CMK (cell line): ENCODE measurements at regions not wholly inside any gene's neighbourhood (a gene's known extent, or its start where the extent isn't known, plus 50 kb on each side); places are given as distances from the start of the nearest gene placed in this dataset.

Experiments used
- DNase-seq: peaks from one replicate; pipeline ENCODE4 v3.0.0-alpha.2; 2010; ENCODE audit warnings: low read depth

GRCh38 chr22:48954781-48955311 is 872.8 kb downstream of the BRD1 start:
- DNase-seq: no peak

DNA sequence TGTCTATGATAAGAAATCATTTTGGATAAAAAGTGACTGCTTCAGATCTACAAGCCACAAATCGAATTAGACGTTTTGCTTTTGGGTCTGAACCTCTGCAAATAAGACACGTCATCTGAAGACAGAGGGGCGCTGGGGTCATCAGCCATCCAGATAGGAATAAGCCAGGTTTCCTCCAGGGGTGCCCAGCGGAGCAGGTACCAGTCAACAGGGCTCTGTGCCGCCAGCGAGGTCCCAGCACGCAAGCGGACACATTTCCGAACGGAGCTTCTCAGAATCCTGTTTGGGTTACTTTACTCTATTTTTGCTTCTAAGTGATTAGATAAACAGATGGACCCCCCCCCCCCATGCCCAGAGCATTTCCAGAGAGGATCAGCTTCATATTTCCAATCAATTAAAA is 873.8 kb downstream of the BRD1 start:
- no peak for DNase-seq

DNA sequence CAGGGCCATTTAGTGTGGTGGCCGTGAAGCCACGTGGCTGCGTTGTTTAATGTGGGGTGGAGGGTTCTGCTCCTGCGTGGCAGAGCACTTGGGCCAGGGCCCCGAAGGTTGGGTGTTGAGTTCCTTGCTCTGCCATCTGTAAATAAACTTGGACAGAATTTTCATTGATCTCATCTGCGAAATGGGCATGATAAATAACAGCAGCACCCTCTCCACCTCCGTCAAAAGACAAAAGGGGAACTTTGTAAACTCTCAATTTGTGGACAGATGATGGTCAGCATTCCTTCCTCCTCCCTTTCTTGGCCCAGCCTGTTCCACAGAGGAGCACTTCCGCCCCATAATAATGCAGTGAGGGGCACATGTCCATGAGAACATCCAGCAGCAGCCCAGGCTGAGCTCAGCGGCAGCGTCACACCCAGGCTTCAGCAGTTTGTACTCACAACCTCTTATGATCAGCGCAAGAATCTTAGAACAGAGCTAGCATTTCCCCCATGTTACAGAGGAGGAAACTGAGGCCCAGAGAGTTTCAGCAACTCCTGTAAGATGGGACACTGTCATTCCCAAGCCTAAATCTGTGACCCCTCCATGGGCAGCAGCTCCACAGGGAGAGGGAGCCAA is 874.5 kb downstream of the BRD1 start:
- no peak for DNase-seq

DNA sequence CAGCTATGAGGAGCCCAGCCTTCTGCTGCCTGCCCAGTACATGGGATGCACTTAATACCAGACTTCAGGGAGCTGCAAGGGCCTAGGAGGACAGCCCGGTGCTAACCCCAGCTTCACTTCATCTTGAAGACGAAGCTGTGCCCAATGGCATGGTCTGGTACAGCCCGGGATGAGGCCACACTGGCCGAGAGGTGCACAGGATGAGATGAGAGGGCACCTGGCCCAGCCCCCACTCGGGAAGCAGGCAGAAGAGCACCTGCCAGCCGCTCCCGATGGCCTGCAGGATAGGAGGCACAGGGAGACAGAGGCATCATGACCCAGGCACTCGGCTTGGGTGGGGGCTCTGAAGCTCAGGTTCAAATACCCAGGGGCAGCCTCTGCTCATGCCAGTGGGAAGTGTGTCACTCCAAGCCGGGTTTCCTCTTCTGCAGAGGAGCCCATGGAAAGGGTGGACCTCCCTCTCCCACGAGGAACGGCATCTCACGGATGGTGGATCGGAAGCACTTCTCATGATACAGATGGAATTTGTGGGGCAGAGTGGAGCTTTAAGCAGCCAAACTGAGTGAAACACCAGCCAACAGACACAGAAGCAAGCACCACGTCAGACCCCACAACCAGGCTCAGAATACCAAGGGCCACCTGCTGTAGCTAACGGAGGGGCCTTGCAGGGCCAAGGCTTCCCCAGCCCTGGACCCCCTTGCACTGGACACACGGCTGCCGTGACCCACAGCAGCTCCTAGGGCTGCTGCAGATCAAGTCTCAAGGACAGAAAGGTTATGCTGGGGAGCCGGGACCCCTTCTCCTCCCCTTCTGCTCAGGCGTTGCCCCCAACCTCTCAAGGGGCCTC is 875.2 kb downstream of the BRD1 start:
- DNase-seq: no peak

DNA sequence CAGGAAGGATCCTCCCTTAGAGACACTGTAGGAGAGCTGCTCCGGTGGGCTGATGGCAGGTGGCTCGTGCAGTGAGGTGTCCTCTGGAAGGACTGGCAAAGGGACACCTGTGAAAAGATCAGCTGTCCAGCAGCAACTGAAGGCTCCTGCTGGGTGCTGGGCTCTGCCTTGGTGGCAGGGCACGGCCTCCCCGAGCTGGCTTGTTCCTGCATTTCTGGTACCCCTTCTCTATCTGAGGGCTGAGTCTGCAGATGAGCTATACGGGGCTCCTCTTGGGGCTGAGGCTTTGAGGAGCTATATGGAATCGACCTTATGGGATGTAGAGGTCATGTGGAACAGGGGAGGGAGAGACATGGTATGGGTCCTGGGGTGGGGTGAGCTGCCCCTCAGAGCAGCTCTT is 875.8 kb downstream of the BRD1 start:
- no peak for DNase-seq

DNA sequence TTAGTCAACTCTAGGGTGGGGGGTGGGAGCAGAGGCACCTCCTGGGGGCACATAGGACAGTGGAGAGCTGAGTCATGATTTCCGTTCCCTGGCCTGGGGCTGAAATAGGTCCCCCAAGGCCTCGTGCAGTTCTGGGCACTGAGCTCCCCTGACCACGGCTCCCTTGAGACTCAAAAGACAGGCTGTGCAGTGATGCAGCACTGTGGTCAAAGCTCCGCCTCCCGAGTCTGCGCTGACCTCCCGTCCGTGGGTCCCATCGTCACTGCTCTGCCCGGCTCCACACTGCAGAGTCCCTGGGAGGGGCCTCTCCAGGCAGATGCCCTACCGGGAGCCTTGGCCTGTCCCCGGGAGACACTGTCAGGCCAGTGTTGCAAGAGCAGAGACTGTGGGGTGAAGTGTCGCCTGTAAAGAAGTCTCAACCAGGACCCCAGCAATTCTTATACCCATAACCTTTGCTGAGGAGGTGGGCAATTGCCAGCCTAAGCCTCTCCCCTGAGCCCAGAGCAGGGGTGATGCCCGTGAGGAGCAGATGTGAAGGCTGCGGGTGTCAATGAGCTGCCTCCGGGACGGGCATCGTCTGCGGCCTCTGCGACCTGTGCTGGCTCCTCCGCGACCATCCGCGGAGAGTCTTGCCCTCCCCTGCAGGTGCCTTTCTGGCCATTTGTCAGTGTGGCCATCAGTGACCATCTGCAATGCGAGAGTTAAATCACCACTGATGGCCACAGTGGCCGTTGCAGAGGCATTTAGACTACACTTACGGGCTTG is 877.3 kb downstream of the BRD1 start:
- no peak for DNase-seq

- no peak for DNase-seq
These were observed 878.1 kb downstream of the BRD1 start for GRCh38 chr22:48949375-48950149.

DNA sequence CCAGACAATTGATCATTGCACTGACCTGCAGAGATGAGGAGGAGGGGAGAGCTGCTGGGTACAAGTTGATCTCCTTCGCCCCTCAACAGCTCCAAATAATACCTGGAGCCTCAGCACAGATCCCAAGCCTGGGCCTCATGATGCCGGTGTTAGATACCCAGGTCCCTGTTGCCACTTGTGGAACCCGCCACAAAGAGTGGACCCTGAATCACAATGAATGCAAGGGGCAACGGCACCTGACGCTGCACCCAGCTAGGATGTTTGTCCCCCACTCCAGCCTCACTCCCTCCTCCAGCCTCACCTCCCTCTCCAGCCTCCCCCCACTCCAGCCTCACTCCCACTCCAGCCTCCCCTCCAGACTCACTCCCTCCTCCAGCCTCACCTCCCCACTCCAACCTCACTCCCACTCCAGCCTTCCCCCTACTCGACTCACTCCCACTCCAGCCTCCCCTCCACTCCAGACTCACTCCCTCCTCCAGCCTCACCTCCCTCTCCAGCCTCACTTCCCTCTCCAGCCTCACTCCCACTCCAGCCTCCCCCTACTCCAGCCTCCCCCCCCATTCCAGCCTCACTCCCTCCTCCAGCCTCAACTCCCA is 879.0 kb downstream of the BRD1 start:
- no peak for DNase-seq

GRCh38 chr22:48947636-48948035 is 880.0 kb downstream of the BRD1 start:
- no peak for DNase-seq

DNA sequence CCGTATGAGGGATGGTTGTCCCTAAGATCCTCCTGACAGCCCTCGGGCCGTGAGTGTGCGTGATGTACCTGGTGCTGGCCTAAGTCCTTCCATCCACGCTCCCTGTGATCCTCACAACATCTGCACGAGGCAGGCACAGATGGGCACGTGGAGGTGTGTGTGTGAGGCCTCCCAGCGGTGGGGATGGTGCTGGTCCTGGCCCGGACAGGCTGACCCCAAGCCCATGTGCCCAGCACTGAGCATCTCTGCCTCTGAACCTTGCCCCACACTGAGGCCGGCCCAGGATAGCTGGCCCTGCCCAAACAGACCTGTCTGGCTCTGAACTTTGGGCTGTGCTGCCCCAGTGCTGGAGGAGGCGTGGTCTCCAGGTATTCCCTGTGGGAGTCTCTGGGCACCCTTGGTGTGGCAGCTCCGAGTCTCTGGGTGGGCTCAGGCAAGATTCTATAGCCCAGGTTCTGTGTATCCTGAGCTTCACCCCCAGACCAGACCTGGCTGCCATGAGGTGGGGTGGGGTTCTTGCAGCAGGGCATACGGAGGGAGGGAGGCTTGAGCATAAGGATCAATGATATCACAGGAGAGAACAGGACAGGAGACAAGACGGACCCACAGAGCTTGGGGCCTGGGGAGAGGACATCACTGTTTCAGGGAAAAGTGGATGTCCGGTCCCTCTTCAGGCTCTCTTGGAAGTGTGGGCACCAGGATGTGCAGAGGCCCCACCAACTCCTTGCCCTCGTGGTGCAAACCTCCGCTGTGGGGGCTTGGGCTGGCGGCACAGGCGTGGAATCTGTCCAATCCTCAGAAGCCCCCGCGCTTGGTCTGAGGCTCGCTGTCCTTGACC is 881.8 kb downstream of the BRD1 start:
- no peak for DNase-seq

DNA sequence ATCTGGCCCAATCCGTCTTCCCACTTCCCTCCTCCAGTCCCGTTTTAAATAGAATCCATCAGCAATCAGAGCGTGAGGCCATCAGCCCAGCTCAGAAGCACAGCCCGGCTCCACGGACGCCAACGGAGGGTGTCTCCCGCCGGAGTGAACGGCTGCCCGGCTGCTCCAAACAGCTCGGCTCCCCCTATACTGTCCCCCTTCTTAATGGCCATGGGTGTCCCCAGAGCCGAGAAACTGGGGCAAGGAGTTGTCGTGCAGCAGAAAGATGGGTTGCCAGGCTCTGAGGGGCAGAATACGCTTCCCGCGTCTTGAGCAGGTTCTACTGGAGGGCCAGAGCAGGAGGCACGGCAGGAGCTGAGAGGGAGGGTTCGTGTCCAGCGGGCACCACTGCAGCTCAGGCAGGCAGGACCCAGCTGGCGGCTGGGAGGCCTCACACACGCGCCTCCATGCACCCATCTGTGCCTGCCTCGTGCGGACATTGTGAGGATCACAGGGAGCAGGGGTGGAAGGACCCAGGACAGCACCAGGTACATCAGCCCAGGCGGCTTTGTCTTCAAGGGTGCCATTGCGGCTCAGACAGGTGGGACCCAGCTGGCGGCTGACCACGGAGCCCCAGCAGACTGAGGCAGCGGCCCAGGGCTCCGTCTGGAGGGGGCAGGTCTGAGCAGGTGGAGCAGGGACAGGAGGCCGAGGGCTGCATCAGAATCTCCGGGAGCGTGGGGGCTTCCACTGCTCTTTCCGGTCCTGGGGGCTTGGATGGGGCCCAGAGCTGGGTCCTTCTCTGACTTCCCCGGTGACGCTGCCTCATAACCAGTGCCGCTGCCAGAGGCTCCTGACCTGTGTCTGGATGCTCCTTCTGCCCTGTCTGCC is 882.7 kb downstream of the BRD1 start:
- no peak for DNase-seq

- no peak for DNase-seq
These were observed 883.3 kb downstream of the BRD1 start for GRCh38 chr22:48944433-48944750.

DNA sequence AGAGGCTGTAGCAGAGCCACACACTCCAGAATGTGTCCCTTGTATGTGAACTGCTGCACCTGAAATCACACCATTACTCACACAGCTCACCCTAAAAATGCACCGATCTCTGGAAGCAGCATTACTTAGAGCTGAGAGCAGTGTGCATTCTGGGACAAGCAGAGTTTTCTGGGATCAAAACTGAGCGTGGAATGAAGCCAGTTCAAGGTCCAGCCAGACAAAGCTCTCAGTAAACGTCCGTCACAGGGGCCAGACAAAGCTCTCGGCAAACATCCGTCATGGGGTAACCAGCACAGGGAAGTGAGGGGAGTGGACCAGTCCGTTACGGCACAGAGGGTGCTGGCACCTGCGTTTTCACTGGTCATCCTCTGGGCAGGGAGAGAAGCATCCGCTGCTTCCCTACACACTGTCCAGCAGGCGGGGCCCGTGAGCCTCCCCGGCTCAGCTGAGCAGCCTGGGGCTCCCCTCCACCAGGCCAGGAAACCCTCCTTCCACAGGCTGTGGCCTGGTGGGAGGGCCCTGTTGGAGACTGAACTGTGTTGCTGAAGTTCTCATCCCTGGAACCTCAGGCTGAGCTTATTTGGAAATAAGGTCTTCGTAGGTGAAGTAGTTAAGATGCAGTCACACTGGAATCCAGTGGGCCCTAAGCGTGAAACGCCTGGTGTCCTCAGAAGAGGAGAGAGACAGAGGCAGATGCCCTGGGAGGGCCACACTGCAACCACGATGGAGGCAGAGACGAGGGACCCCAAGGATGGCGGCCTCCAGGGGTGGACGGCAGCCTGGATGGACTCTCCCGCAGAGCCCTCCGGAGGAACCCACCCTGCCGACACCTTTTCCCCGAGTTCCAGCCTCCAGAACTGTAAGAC is 883.9 kb downstream of the BRD1 start:
- DNase-seq: no peak

GRCh38 chr22:48942698-48943566 is 884.7 kb downstream of the BRD1 start:
- DNase-seq: no peak

GRCh38 chr22:48941903-48942575 is 885.6 kb downstream of the BRD1 start:
- DNase-seq: no peak

- no peak for DNase-seq
These were observed 886.4 kb downstream of the BRD1 start for GRCh38 chr22:48941033-48941902.
